H9 (cell line): ENCODE measurements at regions not wholly inside any gene's neighbourhood (a gene's known extent, or its start where the extent isn't known, plus 50 kb on each side); places are given as distances from the start of the nearest gene placed in this dataset.

Experiments
- DNase-seq: peaks from one replicate; pipeline ENCODE4 v3.0.0-alpha.2; 2017
- H2AFZ ChIP-seq: one replicate; pipeline ENCODE4 v1.6.1; 2013; ENCODE audit warnings: mild to moderate bottlenecking, low read length, control low read depth, moderate library complexity
- H2AK5ac ChIP-seq: 2 replicates; pipeline ENCODE4 v1.6.1; 2013; ENCODE audit warnings: low read length, control low read depth, mixed read lengths; ENCODE audit not compliant: insufficient read length
- H2BK120ac ChIP-seq: one replicate; pipeline ENCODE4 v1.6.1; 2013; ENCODE audit warnings: low read depth, mild to moderate bottlenecking, low read length, control low read depth, inconsistent platforms; ENCODE audit not compliant: poor library complexity, severe bottlenecking
- H2BK12ac ChIP-seq: 2 replicates; pipeline ENCODE4 v1.6.1; 2013; ENCODE audit warnings: low read length, control low read depth, mixed read lengths, low read depth; ENCODE audit not compliant: insufficient read length
- H2BK15ac ChIP-seq: 2 replicates; pipeline ENCODE4 v1.6.1; 2013; ENCODE audit warnings: low read depth, low read length, control low read depth
- H2BK20ac ChIP-seq: one replicate; pipeline ENCODE4 v1.6.1; 2013; ENCODE audit warnings: low read depth, mild to moderate bottlenecking, low read length, control low read depth, inconsistent platforms; ENCODE audit not compliant: poor library complexity, severe bottlenecking
- H2BK5ac ChIP-seq: 2 replicates; pipeline ENCODE4 v1.6.1; 2013; ENCODE audit warnings: low read length, control low read depth, mixed read lengths; ENCODE audit not compliant: insufficient read length
- H3K14ac ChIP-seq: 2 replicates; pipeline ENCODE4 v1.6.1; 2013; ENCODE audit warnings: low read length, control low read depth; ENCODE audit not compliant: insufficient read depth
- H3K18ac ChIP-seq: 2 replicates; pipeline ENCODE4 v1.6.1; 2013; ENCODE audit warnings: low read depth, mild to moderate bottlenecking, mixed read lengths, low read length, control low read depth; ENCODE audit not compliant: insufficient read length
- H3K23ac ChIP-seq: 2 replicates; pipeline ENCODE4 v1.6.1; 2013; ENCODE audit warnings: low read length, control low read depth, mixed read lengths, low read depth; ENCODE audit not compliant: insufficient read length
- H3K23me2 ChIP-seq: 2 replicates; pipeline ENCODE4 v1.6.1; 2013; ENCODE audit warnings: low read depth, mild to moderate bottlenecking, mixed read lengths, low read length, control low read depth; ENCODE audit not compliant: insufficient read length, poor library complexity, severe bottlenecking
- H3K27ac ChIP-seq: 2 replicates; pipeline ENCODE4 v1.5.1; 2013; ENCODE audit warnings: low read length, control low read depth, mixed read lengths, low read depth; ENCODE audit not compliant: insufficient read length
- H3K27me3 ChIP-seq: 2 replicates; pipeline ENCODE4 v1.6.1; 2013; ENCODE audit warnings: low read length, control low read depth, inconsistent platforms; ENCODE audit not compliant: insufficient read depth
- H3K4ac ChIP-seq: 2 replicates; pipeline ENCODE4 v1.6.1; 2013; ENCODE audit warnings: low read depth, mild to moderate bottlenecking, control low read depth, inconsistent platforms, low read length, moderate library complexity
- H3K4me1 ChIP-seq: 2 replicates; pipeline ENCODE4 v1.6.1; 2013; ENCODE audit warnings: low read length, control low read depth, inconsistent platforms; ENCODE audit not compliant: insufficient read depth
- H3K4me2 ChIP-seq: 2 replicates; pipeline ENCODE4 v1.6.1; 2013; ENCODE audit warnings: low read length, control low read depth, mixed read lengths; ENCODE audit not compliant: insufficient read length, insufficient read depth
- H3K56ac ChIP-seq: 2 replicates; pipeline ENCODE4 v1.6.1; 2013; ENCODE audit warnings: low read depth, mild to moderate bottlenecking, mixed read lengths, low read length, control low read depth; ENCODE audit not compliant: insufficient read length
- H3K79me1 ChIP-seq: 2 replicates; pipeline ENCODE4 v1.6.1; 2013; ENCODE audit warnings: low read depth, mild to moderate bottlenecking, moderate library complexity, low read length, control low read depth, inconsistent platforms; ENCODE audit not compliant: insufficient read depth, poor library complexity, severe bottlenecking
- H3K79me2 ChIP-seq: 2 replicates; pipeline ENCODE4 v1.6.1; 2013; ENCODE audit warnings: low read length, control low read depth, inconsistent platforms; ENCODE audit not compliant: insufficient read depth
- H3K9ac ChIP-seq: 2 replicates; pipeline ENCODE4 v1.6.1; 2013; ENCODE audit warnings: low read length, control low read depth, mixed read lengths; ENCODE audit not compliant: insufficient read length; ENCODE audit errors: extremely low read depth
- H3K9me3 ChIP-seq: one replicate; pipeline ENCODE4 v1.6.1; 2013; ENCODE audit warnings: low read depth, low read length, inconsistent platforms; ENCODE audit not compliant: control insufficient read depth
- H3T11ph ChIP-seq: one replicate; pipeline ENCODE4 v1.6.1; 2013; ENCODE audit warnings: mild to moderate bottlenecking, low read length, control low read depth, inconsistent platforms
- H4K20me1 ChIP-seq: one replicate; pipeline ENCODE4 v1.6.1; 2013; ENCODE audit not compliant: control insufficient read depth, insufficient read length, insufficient read depth
- H4K5ac ChIP-seq: 2 replicates; pipeline ENCODE4 v1.6.1; 2013; ENCODE audit warnings: low read depth, mild to moderate bottlenecking, mixed read lengths, low read length, control low read depth; ENCODE audit not compliant: insufficient read length
- H4K8ac ChIP-seq: replicated peaks from 2 replicates; pipeline ENCODE4 v1.6.1; 2013; ENCODE audit warnings: low read length, control low read depth, mixed read lengths, low read depth; ENCODE audit not compliant: insufficient read length
- H4K91ac ChIP-seq: 2 replicates; pipeline ENCODE4 v1.6.1; 2013; ENCODE audit warnings: low read depth, mild to moderate bottlenecking, moderate library complexity, mixed read lengths, low read length, control low read depth; ENCODE audit not compliant: insufficient read length
- H3K27ac Mint-ChIP-seq, 3 experiments: 2 replicates in 2 of 3; 3 replicates in 1 of 3; pipeline ENCODE4 v1.8.0; 2020 to 2021; ENCODE audit warnings: mixed read lengths in 3 of 3, mild to moderate bottlenecking in 1 of 3, moderate library complexity in 1 of 3
- H3K27me3 Mint-ChIP-seq: 2 replicates; pipeline ENCODE4 v1.8.0; 2021; ENCODE audit warnings: low read depth, mild to moderate bottlenecking, moderate library complexity, mixed read lengths
- H3K36me3 Mint-ChIP-seq, 3 experiments: 2 replicates in 2 of 3; 3 replicates in 1 of 3; pipeline ENCODE4 v1.8.0; 2020 to 2021; ENCODE audit warnings: low read depth in 3 of 3, mixed read lengths in 3 of 3; ENCODE audit not compliant: insufficient read depth in 1 of 3
- H3K4me1 Mint-ChIP-seq, 2 experiments: 2 replicates each; pipeline ENCODE4 v1.8.0; 2020; ENCODE audit warnings: mixed read lengths in 2 of 2
- H3K4me3 Mint-ChIP-seq, 2 experiments: 2 replicates in 1 of 2; 3 replicates in 1 of 2; pipeline ENCODE4 v1.8.0; 2020 to 2021; ENCODE audit warnings: mild to moderate bottlenecking in 2 of 2, mixed read lengths in 2 of 2, moderate library complexity in 1 of 2
- H3K9me3 Mint-ChIP-seq, 2 experiments: 2 replicates in 1 of 2; 3 replicates in 1 of 2; pipeline ENCODE4 v1.8.0; 2020; ENCODE audit warnings: mild to moderate bottlenecking in 2 of 2, mixed read lengths in 2 of 2, moderate library complexity in 1 of 2
- CTCF ChIP-seq: fragments of 200-600 bp; sonication (generic); conservative IDR thresholded peaks from 3 replicates; pipeline ENCODE4 v1.8.0; 2021; ENCODE audit warnings: antibody characterized with exemption, mild to moderate bottlenecking

DNA sequence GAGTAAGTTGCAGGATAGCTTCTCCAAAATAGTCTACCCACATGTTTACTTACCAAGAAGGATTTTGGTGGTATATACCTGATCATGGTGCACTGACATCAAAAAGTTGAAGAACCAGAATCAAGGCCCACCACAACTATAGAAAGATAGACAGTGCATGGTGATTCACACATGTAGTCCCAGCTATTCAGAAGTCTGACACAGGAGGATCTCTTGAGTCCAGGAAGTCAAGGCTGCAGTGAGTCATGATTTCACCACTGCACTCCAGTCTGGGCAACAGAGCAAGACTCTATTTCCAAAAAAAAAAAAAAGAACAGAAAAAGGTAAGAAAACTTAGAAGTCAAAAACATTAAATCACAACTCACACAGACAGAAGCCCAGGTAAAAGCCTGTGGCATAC is 422.2 kb upstream of the FOXG1 start:
- H3K23me2 ChIP-seq = no peaks in the 10 kb centered on the region
- H4K8ac ChIP-seq = no peak overlapping the region
- Mint-ChIP-seq H3K27ac (no peak overlapping the region), H3K4me3 (no peak overlapping the region), H3K27me3 (no peaks in the 10 kb centered on the region), H3K9me3 (no peaks in the 10 kb centered on the region; a peak in 1 of 5 replicates), H3K4me1 (no peaks in the 10 kb centered on the region), H3K36me3 (no peaks in the 10 kb centered on the region)
- no peak overlapping the region for H3T11ph ChIP-seq
- no peaks in the 10 kb centered on the region for H4K20me1 ChIP-seq
- H3K79me1 ChIP-seq = no peaks in the 10 kb centered on the region
- no peak overlapping the region for H2BK12ac ChIP-seq
- no peaks in the 10 kb centered on the region for H3K79me2 ChIP-seq
- H2AFZ ChIP-seq = no peak overlapping the region
- no peak overlapping the region for H3K23ac ChIP-seq
- no peak overlapping the region for H2BK5ac ChIP-seq
- no peak overlapping the region for H3K56ac ChIP-seq
- no peak overlapping the region for H2AK5ac ChIP-seq
- no peak overlapping the region for H3K9ac ChIP-seq
- no peaks in the 10 kb centered on the region for H3K27me3 ChIP-seq
- H3K18ac ChIP-seq = no peak overlapping the region
- H3K4me2 ChIP-seq = no peak overlapping the region
- no peak overlapping the region for H3K4ac ChIP-seq
- H2BK120ac ChIP-seq = no peak overlapping the region
- H4K91ac ChIP-seq = no peak overlapping the region
- H3K4me1 ChIP-seq = no peaks in the 10 kb centered on the region
- H3K27ac ChIP-seq = no peak overlapping the region
- no peaks in the 10 kb centered on the region for H3K9me3 ChIP-seq
- no peak overlapping the region for H4K5ac ChIP-seq
- TF ChIP-seq CTCF = no peak
- no peak for DNase-seq
- no peak overlapping the region for H2BK15ac ChIP-seq
- no peak overlapping the region for H3K14ac ChIP-seq
- H2BK20ac ChIP-seq = no peak overlapping the region
